ENCODE measurements at regions not wholly inside any gene's neighbourhood (a gene's known extent, or its start where the extent isn't known, plus 50 kb on each side); places are given as distances from the start of the nearest gene placed in this dataset.

- Histone ChIP-seq H3K36me3 (no peaks in the 10 kb centered on the region), H3K9me3 (no peaks in the 10 kb centered on the region), H3K4me3 (no peak overlapping the region), H3K27ac (no peak overlapping the region), H3K4me1 (no peaks in the 10 kb centered on the region), H3K27me3 (no peaks in the 10 kb centered on the region)
- ATAC-seq: peak; percentile 57
- peak in 2 of 4 donors; percentile 41 to 64 for DNase-seq
- TF ChIP-seq, protein P1, sequence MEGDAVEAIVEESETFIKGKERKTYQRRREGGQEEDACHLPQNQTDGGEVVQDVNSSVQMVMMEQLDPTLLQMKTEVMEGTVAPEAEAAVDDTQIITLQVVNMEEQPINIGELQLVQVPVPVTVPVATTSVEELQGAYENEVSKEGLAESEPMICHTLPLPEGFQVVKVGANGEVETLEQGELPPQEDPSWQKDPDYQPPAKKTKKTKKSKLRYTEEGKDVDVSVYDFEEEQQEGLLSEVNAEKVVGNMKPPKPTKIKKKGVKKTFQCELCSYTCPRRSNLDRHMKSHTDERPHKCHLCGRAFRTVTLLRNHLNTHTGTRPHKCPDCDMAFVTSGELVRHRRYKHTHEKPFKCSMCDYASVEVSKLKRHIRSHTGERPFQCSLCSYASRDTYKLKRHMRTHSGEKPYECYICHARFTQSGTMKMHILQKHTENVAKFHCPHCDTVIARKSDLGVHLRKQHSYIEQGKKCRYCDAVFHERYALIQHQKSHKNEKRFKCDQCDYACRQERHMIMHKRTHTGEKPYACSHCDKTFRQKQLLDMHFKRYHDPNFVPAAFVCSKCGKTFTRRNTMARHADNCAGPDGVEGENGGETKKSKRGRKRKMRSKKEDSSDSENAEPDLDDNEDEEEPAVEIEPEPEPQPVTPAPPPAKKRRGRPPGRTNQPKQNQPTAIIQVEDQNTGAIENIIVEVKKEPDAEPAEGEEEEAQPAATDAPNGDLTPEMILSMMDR (IDR thresholded peaks at IDR 0.05): no peak
- intact Hi-C loops (cut with DNase I): no loop called here
These were observed 95.5 kb downstream of the TMX1 start for GRCh38 chr14:51335531-51335930.

- Histone ChIP-seq H3K9me3 (no peaks in the 10 kb centered on the region), H3K27me3 (no peaks in the 10 kb centered on the region), H3K4me1 (no peaks in the 10 kb centered on the region), H3K27ac (no peak overlapping the region), H3K36me3 (no peaks in the 10 kb centered on the region), H3K4me3 (no peak overlapping the region)
- intact Hi-C loops (cut with DNase I): no loop called here
- DNase-seq (no peak), ATAC-seq (no peak)
- TF ChIP-seq, protein P1 (IDR thresholded peaks at IDR 0.05): no peak
These were observed 96.1 kb downstream of the TMX1 start for GRCh38 chr14:51335961-51336723.

DNA sequence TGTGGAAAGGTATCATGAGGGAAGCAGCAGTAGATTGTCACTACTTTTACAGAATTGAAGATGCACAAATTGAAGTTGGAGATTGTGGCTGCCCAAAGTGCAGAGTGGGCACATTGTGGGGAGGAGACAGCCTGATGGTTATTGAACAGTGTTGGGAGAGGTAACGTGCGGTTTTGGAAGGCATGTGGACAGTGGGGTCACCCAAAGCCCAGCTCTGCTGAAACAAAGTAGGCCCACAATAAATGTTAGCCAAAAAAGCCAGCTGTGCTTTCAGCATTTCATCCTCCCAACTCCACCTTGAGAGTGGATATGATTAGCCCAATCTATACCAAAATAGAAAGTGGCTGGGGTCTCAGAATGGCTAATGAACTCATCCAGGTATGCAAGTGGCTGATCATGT lies 96.7 kb downstream of the TMX1 start:
- intact Hi-C loops (cut with DNase I): no loop called here
- TF ChIP-seq, protein P1 (IDR thresholded peaks at IDR 0.05): no peak
- Histone ChIP-seq H3K27me3 (no peaks in the 10 kb centered on the region), H3K36me3 (no peaks in the 10 kb centered on the region), H3K27ac (no peak overlapping the region), H3K9me3 (no peaks in the 10 kb centered on the region), H3K4me3 (no peak overlapping the region), H3K4me1 (no peaks in the 10 kb centered on the region)
- ATAC-seq (no peak), DNase-seq (no peak)

DNA sequence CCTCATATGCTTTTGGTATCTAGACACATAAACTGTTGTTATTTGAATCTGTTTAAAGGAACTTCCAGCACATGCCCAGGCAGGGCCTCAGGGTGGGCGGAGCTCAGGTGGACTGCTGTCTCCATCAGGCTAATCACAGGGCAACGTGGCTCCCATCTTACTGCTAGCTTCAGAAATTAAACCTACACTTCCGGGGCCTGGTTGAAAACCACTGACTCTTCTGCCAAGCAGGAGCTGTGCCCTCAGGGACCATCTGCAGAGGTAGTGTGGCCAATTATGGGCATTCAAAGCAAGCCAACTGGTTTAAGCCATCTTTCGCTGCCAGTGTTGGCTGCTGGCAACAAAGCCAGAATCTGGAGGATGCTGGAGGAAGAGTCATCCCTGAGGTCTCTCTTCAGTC lies 97.5 kb downstream of the TMX1 start:
- no peak for DNase-seq
- intact Hi-C loops (cut with DNase I): no loop called here
- TF ChIP-seq, protein P1 (IDR thresholded peaks at IDR 0.05): no peak
- Histone ChIP-seq H3K9me3 (no peaks in the 10 kb centered on the region), H3K27me3 (no peaks in the 10 kb centered on the region), H3K4me3 (no peak overlapping the region), H3K36me3 (no peaks in the 10 kb centered on the region), H3K4me1 (no peaks in the 10 kb centered on the region), H3K27ac (no peak overlapping the region)
- ATAC-seq: no peak

- H3K4me3 ChIP-seq: no peak overlapping the region
- no peaks in the 10 kb centered on the region for H3K36me3 ChIP-seq
- ATAC-seq: no peak
- no peak overlapping the region for H3K27ac ChIP-seq
- H3K27me3 ChIP-seq: no peaks in the 10 kb centered on the region
- H3K9me3 ChIP-seq: no peaks in the 10 kb centered on the region
- DNase-seq: no peak
- no peaks in the 10 kb centered on the region for H3K4me1 ChIP-seq
- TF ChIP-seq, protein P1 (IDR thresholded peaks at IDR 0.05): no peak
- intact Hi-C loops (cut with DNase I): no loop called here
These were observed 101.3 kb downstream of the TMX1 start for GRCh38 chr14:51341338-51341737.

Measured in left lung (tissue), 4 donors.